Prostate gland (tissue), 2 donors: ENCODE measurements at regions not wholly inside any gene's neighbourhood (a gene's known extent, or its start where the extent isn't known, plus 50 kb on each side); places are given as distances from the start of the nearest gene placed in this dataset.

ENCODE experiments used
- CTCF ChIP-seq, 4 experiments: fragments of 200-600 bp in 2 of 4; fragments of 450-650 bp in 2 of 4; sonication (generic) in 2 of 4; IDR thresholded peaks; 1 replicate in 3 of 4; 2 replicates in 1 of 4; pipeline ENCODE4 v1.5.1; 2016 to 2019; ENCODE audit warnings: antibody characterized with exemption in 4 of 4, mild to moderate bottlenecking in 2 of 4, moderate library complexity in 2 of 4
- POLR2A ChIP-seq: fragments of 450-650 bp; IDR thresholded peaks from one replicate; pipeline ENCODE4 v1.6.1; 2016; ENCODE audit warnings: antibody characterized with exemption, mild to moderate bottlenecking
- POLR2AphosphoS5 ChIP-seq: sonication (generic); formaldehyde crosslinking; IDR thresholded peaks from one replicate; pipeline ENCODE4 v1.6.1; 2017; ENCODE audit warnings: antibody characterized with exemption

GRCh38 chr1:57848406-57848805 is 424.5 kb upstream of the DAB1 start:
- TF ChIP-seq CTCF (IDR thresholded peaks at IDR 0.05) (no peak), POLR2A (no peak), POLR2AphosphoS5 (no peak)
